Amniotic stem cell (primary cell): ENCODE measurements at regions not wholly inside any gene's neighbourhood (a gene's known extent, or its start where the extent isn't known, plus 50 kb on each side); places are given as distances from the start of the nearest gene placed in this dataset.
"Not testable (repeated sequence)": the region's sequence is repeated elsewhere in the genome, so short reads cannot be mapped to it uniquely, and the experiment has no call there.

Source experiments
- DNase-seq: peaks from one replicate; lab custom pipeline; 2025; lab: John Stamatoyannopoulos, UW

DNA sequence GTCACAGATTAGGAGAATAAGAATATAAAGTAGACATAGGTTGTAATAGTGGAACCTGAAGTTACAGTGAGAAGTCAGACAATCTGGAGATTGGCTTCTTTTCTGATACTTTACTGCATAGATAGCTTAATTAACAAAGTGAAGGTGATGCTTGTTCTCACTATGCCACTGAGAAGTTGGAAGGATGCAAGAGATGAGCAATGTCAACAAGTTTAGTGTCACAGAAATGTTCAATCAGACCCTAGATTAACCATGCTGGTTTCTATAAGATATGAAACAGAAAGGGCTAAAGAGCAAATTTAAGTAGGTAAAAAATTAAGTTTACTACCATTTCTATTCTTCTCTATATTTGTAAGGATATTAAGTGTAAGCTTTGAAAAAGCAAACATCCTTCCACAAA lies 838.6 kb upstream of the SORCS1 start:
- no peak for DNase-seq

DNA sequence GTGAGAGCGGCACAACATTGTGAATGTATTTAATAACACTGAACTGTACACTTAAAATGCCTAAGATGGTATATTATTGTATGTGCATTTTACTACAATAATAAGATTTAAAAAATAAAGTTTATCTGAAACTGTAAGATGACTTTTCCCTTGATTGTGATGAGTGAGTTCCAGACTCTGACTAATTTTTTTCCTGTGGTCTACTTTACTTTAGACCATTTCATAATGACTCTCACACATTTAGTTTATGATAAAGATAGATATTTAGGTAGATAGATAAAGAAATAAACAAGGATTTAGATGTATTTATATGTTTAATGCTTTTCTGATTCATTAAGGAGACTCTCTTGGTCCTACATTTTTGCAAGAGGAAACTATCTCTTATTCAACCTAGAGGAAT lies 835.9 kb upstream of the SORCS1 start:
- DNase-seq: no peak

DNA sequence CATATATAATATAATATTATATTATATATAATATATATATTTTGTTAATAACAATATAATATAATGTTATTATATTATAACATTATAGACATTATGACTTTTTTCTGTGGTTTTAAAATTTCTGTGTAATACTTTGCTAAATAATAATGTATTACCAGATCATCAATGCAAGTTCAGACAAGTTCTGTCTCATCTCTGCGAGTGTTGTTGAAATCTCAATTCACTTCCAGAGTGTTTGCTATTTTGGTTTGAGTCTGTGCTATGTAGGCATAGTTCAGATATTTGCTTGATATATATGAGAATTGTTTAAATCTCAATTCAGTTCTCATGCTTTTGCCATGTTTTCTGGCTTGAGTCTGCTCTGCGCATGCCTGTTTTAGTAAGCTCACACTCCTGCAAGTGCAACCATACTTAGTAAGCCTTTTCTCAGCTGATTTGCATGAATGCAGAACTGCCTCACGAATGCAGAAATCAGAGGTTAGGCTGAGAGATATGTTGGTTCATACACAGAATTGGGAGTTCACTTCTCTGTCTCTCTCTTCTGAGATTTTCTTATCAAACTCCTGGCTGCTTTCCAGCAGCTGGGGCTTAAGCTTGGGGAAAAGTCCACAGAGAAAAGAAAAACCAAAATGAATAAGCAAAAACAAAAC lies 830.2 kb upstream of the SORCS1 start:
- no peak for DNase-seq

DNA sequence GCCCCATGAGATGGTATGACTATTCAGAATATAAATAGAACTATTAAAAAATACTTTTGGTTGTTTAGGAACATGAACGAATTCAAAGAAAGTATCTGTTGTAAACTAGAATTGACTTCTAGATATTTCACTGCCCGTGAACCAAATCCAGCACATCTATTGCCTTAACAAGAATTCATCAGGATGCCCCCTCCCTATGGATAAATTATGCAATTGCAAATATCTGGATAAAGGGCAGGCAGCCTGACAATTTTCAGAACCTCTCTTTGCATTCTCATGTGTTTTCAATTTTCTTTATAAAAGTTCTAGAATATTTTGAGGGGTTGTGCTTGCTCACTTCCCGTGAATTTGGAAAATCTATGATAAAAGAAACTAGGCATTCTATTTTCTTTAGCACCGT lies 822.1 kb upstream of the SORCS1 start:
- no peak for DNase-seq

DNA sequence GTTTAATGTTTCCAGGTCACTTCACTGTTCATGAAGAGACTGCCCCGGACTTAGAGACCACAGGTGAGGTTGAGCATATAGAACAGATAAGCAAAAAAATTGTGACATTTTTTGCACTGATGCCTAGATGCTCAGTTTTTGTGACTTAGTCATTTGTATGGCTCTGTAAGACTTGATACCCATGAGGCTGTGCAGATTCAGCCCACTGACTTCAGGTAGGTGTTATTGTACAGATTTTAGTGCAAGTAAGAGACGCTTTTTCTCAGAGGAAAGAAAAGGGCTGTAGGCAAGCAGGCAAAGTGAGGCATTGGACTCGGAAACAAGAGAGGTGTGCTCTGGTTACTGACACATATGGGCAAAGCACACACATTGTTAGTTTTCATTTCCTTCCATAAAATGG lies 820.1 kb upstream of the SORCS1 start:
- DNase-seq: no peak

DNA sequence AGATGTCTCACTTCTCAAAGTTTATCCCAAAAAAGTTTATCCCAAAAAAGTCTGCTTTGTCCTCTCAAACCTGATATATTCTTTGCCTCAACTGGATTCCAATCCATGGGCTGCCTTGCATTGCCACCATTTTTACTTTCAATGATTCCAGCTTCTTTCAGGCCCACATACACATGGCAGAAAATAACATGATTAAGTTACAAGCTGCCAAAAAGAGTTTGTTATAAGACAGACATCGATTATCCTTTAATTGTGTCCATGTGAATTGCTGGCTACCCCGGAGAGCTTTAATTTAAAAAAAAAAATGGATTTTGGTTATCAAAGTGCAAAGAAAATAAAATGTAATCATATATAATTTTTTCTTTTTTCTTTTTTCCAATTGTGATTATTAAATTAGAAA lies 819.6 kb upstream of the SORCS1 start:
- no peak for DNase-seq

DNA sequence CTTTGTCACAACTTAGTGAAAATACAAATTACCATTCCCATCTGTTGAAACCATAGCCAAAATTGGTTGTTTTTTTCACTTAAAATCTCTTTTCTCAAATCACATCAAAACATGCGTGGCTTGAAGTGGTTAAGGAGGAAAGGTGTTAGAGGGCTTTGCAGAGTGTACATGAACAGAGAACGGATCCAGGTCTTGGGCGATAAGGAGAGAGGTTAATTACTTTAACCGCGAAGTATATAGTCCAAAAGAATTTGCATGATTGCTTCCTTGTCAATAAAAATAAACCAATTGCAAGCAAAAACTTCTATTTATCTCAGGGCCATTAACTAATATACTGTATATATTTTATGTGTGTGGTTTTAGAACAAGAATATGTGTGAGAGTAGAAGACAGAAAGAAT lies 813.9 kb upstream of the SORCS1 start:
- DNase-seq: no peak

DNA sequence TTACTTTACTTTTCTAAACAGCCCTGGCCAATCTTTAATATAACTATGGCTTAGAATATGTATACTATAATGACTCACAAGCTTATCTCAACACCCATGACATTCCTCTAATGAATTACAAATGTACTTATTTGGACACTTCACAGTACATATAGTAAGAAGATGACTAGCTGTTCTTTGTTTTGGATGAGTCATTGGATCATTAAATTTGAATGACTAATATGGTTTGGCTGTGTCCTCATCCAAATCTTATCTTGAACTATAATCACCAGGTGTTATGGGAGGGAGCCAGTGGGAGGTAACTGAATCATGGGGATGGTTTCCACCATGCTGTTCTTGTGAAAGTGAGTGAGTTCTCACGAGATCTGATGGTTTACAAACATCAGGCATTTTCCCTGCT lies 807.5 kb upstream of the SORCS1 start:
- DNase-seq: peak; percentile 9

DNA sequence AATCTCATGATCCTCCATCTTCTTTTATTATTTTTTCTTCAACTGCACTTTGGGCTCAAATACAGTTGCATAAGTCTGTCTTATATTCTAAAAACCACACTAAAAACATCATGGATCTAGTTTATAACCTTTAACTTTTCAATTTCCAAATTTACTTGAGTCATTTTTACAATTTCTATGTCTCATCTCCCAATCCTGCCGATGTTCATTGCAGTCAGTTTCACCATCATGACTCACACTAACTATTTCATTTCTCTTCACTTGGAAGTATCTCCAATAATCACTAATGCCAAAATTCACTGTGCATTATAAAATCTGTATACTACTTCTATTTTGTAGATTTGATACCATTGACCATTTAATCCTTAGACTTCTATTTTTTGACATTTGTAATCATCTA lies 806.9 kb upstream of the SORCS1 start:
- DNase-seq: no peak

DNA sequence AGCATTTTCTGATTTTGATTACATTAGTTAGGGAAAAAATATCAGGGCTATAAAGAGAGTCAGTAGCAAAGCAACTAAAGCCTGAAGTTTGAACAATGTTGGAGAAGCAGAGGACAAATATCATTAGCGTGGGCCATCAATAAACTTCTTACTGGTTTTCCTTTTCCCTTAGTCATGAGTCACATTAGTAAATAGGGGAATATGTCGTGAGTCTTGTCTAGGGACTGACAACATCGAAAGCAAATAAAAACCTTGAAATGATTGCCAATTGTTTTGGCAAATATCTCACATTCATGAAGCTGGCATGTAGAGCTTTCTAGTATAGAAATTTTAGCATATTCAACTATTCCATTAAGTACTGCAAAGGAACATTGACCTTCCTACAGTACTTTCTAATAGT lies 806.0 kb upstream of the SORCS1 start:
- DNase-seq: no peak

DNA sequence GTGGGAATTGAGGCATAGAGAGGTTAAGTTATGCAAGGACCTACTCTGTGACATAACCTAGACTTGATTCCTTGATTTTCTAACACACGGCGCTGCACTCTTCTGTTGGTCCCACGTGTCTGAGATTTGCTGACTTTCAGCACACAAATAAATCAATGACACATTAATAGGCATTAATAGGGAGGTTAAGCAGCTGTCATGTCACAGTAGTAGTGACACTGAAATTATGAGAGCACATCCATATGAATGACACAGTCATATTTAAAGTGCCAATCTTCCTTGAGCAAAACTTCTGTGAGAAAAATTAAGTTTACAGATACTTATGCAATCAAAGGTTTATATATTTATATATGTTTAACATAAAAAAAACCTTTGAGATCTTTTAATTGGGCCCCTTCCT lies 805.4 kb upstream of the SORCS1 start:
- no peak for DNase-seq

DNA sequence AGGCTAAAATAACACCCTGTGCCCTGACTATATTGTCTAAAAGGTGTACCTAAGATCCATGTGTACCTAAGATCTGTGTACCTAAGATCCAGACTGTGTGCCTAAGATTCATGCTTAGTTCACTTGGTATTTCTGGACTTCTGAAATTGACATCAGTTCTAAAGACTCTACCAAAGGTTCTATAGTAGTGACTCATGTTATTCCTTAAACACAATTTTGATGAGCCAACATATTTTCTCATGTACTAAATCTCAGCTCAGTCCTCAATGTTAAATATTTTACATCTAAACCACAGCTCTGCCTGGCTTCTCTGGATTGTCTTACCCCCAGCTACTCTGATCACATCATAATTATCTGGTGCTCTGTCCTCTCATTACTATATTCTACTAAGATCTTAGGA lies 802.3 kb upstream of the SORCS1 start:
- DNase-seq: no peak

DNA sequence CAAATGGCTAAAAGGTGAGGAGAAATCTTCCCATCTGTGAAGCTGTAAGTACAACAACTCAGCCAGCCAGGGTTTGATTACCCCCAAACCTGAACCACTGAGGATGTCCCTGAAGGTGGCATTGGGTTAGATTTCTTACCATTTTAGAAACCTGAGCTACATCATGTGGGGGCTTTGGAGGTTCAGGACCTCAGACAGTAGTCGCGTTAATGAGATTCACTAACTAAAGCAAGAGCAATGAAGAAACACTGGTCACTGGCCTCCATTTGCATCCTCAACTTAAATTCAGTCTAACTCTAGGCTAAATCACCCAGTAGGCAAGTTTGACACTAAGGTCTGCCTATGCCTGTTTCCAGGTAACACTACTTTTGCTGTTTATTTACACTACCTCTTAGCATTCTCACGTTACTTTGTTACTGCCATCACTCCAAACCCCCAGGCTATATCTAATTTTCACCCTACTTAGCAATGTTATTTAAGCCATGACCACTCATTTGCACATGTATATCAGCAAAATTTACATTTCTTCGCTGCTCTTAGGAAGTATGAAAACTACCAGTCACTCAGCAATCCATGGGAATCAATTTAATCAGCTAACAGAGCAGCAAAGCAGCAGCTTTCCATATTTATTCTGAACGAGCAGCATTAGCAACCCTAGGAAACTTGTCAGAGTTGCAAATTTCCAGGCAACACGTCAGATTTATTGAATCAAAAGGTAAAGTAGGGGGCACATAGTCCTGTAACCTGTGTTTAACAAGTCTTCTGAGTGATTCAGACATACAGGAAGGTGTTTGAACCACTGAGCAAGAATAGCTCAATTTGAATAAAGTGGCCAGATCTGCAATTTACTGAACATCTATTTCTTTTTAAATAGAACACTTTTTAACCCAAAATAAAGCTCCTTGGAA lies 788.4 kb upstream of the SORCS1 start:
- DNase-seq: no peak

DNA sequence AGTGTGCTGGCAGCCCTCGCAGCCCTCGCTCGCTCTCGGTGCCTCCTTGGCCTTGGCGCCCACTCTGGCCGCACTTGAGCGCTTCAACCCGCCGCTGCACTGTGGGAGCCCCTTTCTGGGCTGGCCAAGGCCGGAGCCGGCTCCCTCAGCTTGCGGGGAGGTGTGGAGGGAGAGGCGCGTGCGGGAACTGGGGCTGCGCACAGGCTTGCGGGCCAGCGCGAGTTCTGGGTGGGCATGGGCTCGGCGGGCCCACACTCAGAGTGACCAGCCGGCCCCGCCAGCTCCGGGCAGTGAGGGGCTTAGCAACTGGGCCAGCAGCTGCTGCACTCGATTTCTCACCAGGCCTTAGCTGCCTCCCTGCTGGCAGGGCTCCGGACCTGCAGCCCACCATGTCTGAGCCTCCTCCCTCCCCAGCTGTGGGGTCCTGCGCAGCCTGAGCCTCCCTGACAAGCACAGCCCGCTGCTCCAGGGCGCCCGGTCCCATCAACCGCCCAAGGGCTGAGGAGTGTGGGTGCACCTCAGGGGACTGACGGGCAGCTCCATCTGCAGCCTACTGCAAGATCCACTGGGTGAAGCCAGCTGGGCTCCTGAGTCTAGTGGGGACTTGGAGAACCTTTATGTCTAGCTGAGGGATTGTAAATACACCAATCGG lies 786.0 kb upstream of the SORCS1 start:
- not testable (repeated sequence) for DNase-seq

DNA sequence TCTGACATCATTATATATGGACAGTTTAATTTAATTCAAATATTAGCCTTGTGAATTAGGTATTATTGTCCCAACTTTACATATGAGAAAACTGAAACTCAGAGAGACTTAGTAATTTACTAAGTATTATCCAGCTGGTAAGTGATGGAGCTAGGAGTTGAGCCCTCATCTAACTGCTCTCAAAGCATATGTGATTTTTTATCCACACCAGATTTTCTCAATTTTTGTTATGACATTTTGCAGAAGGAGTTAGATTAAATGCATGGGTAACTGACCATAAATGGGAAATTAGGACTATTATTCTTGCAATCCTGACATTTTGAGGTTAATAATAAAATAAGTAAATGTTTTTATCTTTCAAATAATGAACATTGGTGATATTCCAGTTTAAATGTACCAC lies 778.3 kb upstream of the SORCS1 start:
- no peak for DNase-seq

DNA sequence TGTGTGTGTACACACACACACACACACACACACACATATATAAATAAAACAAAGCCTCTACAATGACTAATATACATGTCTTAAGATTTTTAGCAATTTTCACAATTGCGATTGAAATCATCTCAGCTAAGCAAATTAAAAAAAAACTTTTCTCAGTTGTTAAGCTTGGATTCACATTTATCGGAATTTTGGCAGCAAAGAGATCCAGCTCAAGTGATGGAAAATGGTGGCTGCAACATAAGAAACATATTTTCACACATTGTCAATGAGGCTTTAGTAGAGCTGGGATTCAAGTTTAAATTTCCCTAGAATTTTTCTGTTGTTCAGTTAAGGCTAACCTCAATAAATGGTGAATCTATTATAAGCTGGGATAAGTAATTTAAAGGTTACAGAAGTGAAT lies 768.6 kb upstream of the SORCS1 start:
- DNase-seq: no peak

DNA sequence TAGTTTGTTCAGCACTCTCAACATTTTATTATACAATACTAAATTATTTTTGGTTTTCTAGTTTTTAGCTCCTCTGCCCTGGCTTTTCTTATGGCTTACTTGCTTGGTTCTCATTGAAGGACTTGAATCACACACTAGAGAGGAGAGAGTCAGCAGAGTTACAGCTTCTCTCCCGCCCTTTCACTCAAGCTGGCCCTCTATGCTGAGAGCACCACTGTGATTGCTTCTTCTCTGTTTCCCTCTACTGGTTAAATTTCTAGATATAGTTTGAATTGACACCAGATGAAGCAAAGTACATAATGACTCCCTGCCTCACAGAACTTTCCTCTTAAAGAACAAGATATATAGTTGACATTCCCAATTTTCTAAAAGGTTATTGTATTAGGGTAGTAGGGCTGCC lies 767.3 kb upstream of the SORCS1 start:
- DNase-seq: no peak

DNA sequence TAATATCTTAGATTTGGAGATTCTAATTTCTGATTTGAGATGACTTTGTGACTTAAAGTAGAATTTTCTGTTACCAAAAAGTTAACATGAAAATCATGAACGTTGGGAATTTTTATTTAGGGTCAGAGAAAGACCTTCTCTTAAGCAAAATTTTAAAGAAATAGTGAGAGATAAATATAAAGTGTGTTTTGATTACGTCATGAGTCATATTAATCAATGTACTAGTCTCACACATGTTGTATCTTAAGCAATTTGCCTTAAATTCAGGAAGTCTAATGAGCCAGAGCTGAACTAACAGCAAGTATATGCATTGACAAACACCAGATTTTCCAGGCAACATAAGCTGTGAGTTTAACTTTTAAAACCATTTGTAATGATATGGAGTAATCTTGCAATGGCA lies 765.5 kb upstream of the SORCS1 start:
- DNase-seq: no peak

DNA sequence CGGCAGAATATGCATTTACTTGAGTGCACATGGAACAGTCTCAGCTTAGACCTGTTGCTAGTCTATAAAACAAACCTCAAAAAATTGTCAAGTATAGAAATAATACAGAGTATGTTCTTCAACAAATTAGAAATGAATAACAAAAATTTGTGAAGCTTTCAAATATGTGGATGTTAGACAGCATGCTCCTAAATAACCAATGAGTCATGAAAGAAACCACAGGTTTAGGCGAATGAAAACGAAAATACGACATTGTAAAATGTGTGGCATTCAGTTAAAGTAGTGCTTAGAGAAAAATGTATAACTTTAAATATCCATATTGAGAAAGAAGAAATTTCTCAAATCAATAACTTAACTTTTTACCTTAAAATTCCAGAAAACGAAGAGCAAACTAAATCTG lies 760.0 kb upstream of the SORCS1 start:
- no peak for DNase-seq

DNA sequence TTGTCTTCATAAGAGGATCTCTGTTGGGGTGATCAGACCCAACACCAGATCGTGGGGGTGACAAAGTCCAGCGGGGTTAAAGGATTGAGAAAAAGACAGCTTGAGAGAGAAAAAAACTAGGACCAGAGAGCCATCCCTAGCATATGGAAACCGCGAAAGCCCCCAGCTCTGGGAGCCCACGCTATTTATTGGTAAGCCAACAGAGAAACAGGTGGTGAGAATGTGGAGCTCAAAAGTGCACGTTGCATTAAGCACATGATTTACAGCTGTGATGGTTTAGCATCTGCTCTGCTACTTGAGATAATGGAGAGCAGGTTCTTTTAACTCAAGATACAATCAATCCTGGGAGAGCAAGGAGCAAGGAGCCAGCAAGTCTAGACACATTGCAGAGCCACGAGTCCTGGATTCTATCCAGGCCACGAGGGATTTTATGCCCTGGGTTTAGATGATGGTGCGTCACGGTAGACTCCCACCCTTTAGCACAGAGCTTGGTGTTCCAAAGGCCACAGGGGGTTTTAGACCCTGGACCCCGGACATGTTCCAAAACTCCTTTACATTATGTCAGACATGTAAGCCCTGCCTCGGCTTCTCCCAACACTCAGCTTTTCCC lies 755.2 kb upstream of the SORCS1 start:
- DNase-seq: no peak

DNA sequence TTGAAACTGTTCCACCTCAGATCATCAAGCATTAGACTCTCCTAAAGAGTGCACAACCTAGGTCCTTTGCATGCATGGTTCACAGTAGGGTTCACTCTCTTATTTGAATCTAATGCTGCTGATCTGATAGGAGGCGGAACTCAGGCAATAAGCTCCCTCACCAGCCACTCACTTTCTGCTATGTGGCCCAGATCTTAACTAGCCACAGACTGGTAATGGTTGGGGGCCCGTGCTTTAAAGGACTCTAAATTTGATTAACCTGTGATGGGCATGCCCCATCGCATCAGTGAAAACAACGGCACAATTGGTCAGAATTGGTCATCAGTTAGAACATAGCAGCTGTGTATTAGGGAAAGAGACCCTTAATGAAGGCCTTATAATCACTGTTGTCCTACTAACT lies 753.7 kb upstream of the SORCS1 start:
- DNase-seq: no peak

DNA sequence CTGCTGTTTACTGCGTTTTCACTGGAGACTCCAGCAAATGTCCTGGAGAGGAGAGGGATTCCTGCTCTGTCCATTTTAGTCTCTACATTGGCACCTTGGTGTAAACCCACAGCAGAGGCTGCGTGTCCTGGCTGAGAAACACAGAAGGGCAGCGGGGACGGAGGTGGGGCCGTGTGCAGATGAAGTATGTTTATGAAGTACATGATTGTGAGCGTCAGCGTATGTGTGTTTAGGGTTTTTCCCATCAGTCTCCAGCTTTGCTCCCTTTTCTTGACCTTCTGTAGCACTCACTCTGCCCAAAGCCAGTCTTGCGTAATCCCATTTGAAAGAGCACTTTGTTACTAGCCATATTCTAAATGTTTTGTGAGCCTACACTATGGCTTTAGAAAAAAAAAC lies 750.7 kb upstream of the SORCS1 start:
- DNase-seq: no peak
